Stomach (tissue), 8 donors: ENCODE measurements at regions not wholly inside any gene's neighbourhood (a gene's known extent, or its start where the extent isn't known, plus 50 kb on each side); places are given as distances from the start of the nearest gene placed in this dataset.

Experiments used
- DNase-seq, 2 donors: peaks; one replicate each; pipeline versions ENCODE4 v3.0.0 to v3.0.0-alpha.2; 2013 to 2019
- H3K27ac ChIP-seq, 5 donors: fragments of 200-600 bp in 4 of 5; sonication (generic) in 4 of 5; one replicate each; pipeline ENCODE4 v1.5.1; 2013 to 2019; ENCODE audit warnings: mild to moderate bottlenecking in 1 of 5, moderate library complexity in 1 of 5
- H3K27me3 ChIP-seq, 3 donors: fragments of 200-600 bp; sonication (generic); one replicate each; pipeline ENCODE4 v1.5.1; 2017 to 2019; ENCODE audit warnings: mixed run types in 1 of 3
- H3K36me3 ChIP-seq, 4 donors: fragments of 200-600 bp; sonication (generic); 1 replicate in 3 of 4; 2 replicates in 1 of 4; pipeline ENCODE4 v1.5.1; 2016 to 2019
- H3K4me1 ChIP-seq, 4 donors: fragments of 200-600 bp; sonication (generic); one replicate each; pipeline ENCODE4 v1.5.1; 2016 to 2019
- H3K4me3 ChIP-seq, 4 donors: fragments of 200-600 bp; sonication (generic) in 3 of 4; one replicate each; pipeline ENCODE4 v1.5.1; 2016 to 2019; ENCODE audit warnings: mild to moderate bottlenecking in 1 of 4
- H3K9me3 ChIP-seq, 4 donors: fragments of 200-600 bp; sonication (generic); one replicate each; pipeline ENCODE4 v1.5.1; 2016 to 2019
- EP300 ChIP-seq: sonication (generic); formaldehyde crosslinking; IDR thresholded peaks from one replicate; pipeline ENCODE4 v1.6.1; 2017; ENCODE audit warnings: antibody characterized with exemption
- POLR2A ChIP-seq, 4 donors: fragments of 450-650 bp; IDR thresholded peaks; one replicate each; pipeline ENCODE4 v1.6.1; 2016; ENCODE audit warnings: antibody characterized with exemption in 4 of 4, control low read depth in 2 of 4, mild to moderate bottlenecking in 1 of 4, moderate library complexity in 1 of 4
- POLR2AphosphoS5 ChIP-seq, 3 donors: sonication (generic); formaldehyde crosslinking; IDR thresholded peaks; one replicate each; pipeline ENCODE4 v1.6.1; 2016; ENCODE audit warnings: antibody characterized with exemption in 3 of 3
- WGBS, 5 donors: extraction: QIAGEN DNeasy Blood & Tissue Kit in 3 of 5; methylation state at CpG; one replicate each; pipeline versions ENCODE4 v1.1.5 to v1.1.7; 2013 to 2018; 5-methylcytosine and 5-hydroxymethylcytosine counted together
- intact Hi-C: fragments of 100-400 bp; cut with DNase I; formaldehyde crosslinking; loops from one replicate; pipeline ENCODE4 v1.15.1; 2023; ENCODE audit warnings: low total_unique reads
- TF ChIP-seq, protein P1 (sequence below), 7 experiments: fragments of 450-650 bp in 4 of 7; fragments of 200-600 bp in 3 of 7; sonication (generic) in 3 of 7; IDR thresholded peaks; one replicate each; pipeline ENCODE4 v1.5.1; 2016 to 2019; ENCODE audit warnings: antibody characterized with exemption in 7 of 7, control low read depth in 2 of 7, mild to moderate bottlenecking in 1 of 7
- donor health status: healthy with polysubstance abuse.
- donor health status: Bipolar disorder and iron deficiency.
- donor health status: healthy.

DNA sequence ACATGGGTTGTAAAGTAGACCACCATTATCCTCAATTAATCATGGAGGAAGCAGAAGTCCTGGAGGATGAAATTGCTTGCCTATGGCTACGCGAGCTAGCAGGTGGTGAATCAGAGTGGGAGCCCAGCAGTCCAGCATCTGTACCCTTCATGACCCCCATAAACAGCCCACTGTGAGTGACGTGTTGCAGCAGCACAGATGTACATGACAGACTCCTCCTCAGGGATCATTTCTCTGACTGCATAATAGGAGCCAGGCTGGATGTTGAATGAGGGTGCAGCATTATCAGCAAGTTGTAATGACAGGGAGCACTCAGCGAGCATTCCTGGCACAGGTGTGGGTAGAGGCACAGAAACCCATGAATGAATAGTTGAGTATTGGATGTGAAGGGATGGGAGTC is 339.3 kb downstream of the MYCN start:
- WGBS, 5 donors = 68 to 94% (median 93%) methylated on average over 4 of the region's 4 CpGs
- intact Hi-C loops = loop anchor here (10.0 kb wide), 1 partner anchor 345 kb away; no protein-coding TSS in a partner anchor
- Histone ChIP-seq H3K36me3 (no peaks in the 10 kb centered on the region), H3K27me3 (no peaks in the 10 kb centered on the region), H3K9me3 (no peaks in the 10 kb centered on the region), H3K4me1 (peaks cover 0 to 5% (median 0%) of the 10 kb centered on the region in 4 donors), H3K27ac (no peak overlapping the region), H3K4me3 (no peak overlapping the region)
- TF ChIP-seq POLR2A (IDR thresholded peaks at IDR 0.05) (no peak), EP300 (no peak), POLR2AphosphoS5 (IDR thresholded peaks at IDR 0.05) (no peak)
- TF ChIP-seq, protein P1, sequence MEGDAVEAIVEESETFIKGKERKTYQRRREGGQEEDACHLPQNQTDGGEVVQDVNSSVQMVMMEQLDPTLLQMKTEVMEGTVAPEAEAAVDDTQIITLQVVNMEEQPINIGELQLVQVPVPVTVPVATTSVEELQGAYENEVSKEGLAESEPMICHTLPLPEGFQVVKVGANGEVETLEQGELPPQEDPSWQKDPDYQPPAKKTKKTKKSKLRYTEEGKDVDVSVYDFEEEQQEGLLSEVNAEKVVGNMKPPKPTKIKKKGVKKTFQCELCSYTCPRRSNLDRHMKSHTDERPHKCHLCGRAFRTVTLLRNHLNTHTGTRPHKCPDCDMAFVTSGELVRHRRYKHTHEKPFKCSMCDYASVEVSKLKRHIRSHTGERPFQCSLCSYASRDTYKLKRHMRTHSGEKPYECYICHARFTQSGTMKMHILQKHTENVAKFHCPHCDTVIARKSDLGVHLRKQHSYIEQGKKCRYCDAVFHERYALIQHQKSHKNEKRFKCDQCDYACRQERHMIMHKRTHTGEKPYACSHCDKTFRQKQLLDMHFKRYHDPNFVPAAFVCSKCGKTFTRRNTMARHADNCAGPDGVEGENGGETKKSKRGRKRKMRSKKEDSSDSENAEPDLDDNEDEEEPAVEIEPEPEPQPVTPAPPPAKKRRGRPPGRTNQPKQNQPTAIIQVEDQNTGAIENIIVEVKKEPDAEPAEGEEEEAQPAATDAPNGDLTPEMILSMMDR (IDR thresholded peaks at IDR 0.05) = no peak
- DNase-seq = no peak

DNA sequence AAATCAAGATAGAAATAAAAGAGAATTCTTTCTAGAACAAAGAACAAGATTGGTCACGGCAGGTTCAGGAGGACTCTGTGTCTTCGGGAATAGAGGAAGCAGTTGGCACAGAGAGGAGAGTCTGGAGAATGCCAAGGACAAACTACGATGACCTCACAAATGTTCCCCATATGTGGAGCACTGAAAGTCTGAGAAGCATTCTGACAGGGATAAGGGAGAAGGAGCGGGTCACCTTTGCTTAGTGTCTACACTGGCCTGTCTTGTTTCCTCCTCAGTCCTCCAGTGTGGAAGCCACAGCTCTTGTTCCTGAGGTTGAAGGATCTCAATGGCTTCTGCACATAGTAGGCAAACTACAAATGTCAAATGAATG is 338.8 kb downstream of the MYCN start:
- Histone ChIP-seq H3K9me3 (no peaks in the 10 kb centered on the region), H3K4me3 (no peak overlapping the region), H3K4me1 (peaks cover 0 to 5% (median 0%) of the 10 kb centered on the region in 4 donors), H3K36me3 (no peaks in the 10 kb centered on the region), H3K27ac (no peak overlapping the region), H3K27me3 (no peaks in the 10 kb centered on the region)
- TF ChIP-seq EP300 = no peak
- TF ChIP-seq, protein P1 (IDR thresholded peaks at IDR 0.05) = no peak
- no peak for TF ChIP-seq POLR2A (IDR thresholded peaks at IDR 0.05)
- no peak for TF ChIP-seq POLR2AphosphoS5 (IDR thresholded peaks at IDR 0.05)
- no peak for DNase-seq
- 79 to 92% (median 86%) methylated on average over 4 of the region's 4 CpGs for WGBS, 5 donors
- intact Hi-C loops = no loop called here

DNA sequence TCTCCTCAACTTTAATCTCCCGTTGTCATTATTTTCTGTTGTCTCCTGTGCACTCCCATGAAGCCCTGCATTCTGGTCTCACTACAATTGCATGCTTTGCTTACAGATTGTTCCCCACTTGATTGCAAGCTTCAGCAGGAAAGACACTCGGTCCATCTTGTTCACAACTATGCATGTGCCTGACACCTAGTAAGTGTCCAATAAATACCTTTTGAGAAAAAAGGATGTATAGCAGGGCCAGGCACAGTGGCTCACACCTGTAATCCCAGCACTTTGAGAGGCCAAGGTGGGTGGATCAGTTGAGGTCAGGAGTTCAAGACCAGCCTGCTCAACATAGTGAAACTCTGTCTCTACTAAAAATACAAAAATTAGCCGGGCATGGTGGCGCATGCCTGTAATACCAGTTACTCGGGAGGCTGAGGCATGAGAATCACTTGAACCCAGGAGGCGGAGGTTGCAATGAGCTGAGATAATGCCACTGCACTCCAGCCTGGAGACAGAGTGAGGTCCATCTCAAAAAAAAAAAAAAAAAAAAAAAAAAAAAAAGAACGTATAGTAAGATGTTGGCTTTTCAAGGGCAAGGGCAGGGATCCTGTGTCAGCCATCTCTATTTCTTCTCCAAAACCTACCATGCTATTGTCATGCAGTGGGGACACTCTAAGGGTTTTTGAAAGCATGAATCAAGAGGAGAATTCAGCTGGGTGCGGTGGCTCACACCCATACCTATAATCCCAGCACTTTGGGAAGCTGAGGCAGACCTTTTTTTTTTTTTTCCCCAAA is 338.3 kb downstream of the MYCN start:
- H3K4me1 ChIP-seq = peaks cover 0 to 5% (median 0%) of the 10 kb centered on the region in 4 donors
- H3K27me3 ChIP-seq = no peaks in the 10 kb centered on the region
- DNase-seq = no peak
- intact Hi-C loops = no loop called here
- H3K36me3 ChIP-seq = no peaks in the 10 kb centered on the region
- no peak overlapping the region for H3K4me3 ChIP-seq
- TF ChIP-seq EP300 (no peak), POLR2A (IDR thresholded peaks at IDR 0.05) (no peak), POLR2AphosphoS5 (IDR thresholded peaks at IDR 0.05) (no peak)
- TF ChIP-seq, protein P1 (IDR thresholded peaks at IDR 0.05) = no peak
- H3K9me3 ChIP-seq = no peaks in the 10 kb centered on the region
- no peak overlapping the region for H3K27ac ChIP-seq
- WGBS, 5 donors = 89 to 95% (median 91%) methylated on average over 8 of the region's 8 CpGs

DNA sequence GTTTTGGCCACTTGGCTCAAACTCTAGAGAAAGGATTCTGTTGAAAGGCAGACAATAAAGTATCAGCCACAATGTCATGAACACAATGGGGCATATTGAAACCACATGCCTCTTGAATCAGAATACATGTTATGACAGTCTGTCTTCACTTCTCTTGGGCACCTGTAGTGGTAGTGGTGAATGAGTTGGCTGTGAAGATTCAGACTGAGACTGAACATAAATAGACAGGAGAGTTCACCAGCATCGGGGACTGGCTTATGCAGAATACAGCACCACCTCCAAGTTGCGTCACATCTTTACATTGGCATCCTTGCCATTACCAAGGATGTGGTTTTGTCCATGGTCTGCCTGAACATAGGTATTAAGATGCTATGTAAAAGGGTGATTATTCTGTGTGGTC is 336.8 kb downstream of the MYCN start:
- intact Hi-C loops = no loop called here
- 85 to 94% (median 90%) methylated on average over 2 of the region's 2 CpGs for WGBS, 5 donors

More for the DNA sequence above, 336.8 kb downstream of the MYCN start:
- Histone ChIP-seq H3K4me1 (peaks cover 0 to 5% (median 0%) of the 10 kb centered on the region in 4 donors), H3K27me3 (no peaks in the 10 kb centered on the region), H3K27ac (no peak overlapping the region), H3K36me3 (no peaks in the 10 kb centered on the region), H3K9me3 (no peaks in the 10 kb centered on the region), H3K4me3 (no peak overlapping the region)
- TF ChIP-seq POLR2AphosphoS5 (IDR thresholded peaks at IDR 0.05) = no peak
- TF ChIP-seq POLR2A (IDR thresholded peaks at IDR 0.05) = no peak
- TF ChIP-seq, protein P1 (IDR thresholded peaks at IDR 0.05) = no peak
- TF ChIP-seq EP300 = no peak
- DNase-seq = no peak
